ENCODE measurements at regions not wholly inside any gene's neighbourhood (a gene's known extent, or its start where the extent isn't known, plus 50 kb on each side); places are given as distances from the start of the nearest gene placed in this dataset.

DNA sequence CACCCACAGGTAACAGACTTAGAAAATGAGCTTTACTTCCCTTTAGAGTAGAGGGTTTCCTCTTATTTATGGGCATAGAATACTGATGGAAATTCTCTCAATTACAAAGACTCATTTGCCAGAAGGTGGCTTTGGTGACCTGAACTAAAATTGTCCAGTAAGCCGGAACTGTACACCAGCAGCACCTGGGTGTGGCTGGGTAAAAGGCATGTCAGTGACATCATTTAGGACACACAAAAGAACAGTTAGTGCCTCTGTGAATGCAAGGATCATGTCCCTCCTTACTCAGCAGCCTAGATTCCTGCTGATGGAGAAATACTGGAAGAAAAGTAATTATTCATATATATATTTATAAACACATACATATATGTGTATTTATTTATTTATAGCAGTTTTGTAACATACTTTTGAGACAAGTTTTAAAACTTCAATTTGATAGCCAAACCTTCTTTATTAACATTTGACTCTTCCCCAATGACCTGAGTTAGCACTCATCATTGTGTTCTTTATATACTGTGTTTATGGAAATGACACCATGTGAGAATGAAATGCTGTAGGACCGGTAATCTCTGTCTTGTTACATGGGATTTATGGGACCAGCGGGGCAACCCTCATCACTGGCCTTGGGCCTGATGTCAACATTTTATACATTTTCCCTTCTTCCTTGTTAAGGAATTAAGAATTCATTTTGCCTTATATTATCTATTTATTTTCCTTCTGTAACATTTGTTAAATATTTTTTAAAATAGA lies 274.4 kb downstream of the BRINP2 start:
- TF ChIP-seq, protein P1, sequence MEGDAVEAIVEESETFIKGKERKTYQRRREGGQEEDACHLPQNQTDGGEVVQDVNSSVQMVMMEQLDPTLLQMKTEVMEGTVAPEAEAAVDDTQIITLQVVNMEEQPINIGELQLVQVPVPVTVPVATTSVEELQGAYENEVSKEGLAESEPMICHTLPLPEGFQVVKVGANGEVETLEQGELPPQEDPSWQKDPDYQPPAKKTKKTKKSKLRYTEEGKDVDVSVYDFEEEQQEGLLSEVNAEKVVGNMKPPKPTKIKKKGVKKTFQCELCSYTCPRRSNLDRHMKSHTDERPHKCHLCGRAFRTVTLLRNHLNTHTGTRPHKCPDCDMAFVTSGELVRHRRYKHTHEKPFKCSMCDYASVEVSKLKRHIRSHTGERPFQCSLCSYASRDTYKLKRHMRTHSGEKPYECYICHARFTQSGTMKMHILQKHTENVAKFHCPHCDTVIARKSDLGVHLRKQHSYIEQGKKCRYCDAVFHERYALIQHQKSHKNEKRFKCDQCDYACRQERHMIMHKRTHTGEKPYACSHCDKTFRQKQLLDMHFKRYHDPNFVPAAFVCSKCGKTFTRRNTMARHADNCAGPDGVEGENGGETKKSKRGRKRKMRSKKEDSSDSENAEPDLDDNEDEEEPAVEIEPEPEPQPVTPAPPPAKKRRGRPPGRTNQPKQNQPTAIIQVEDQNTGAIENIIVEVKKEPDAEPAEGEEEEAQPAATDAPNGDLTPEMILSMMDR (IDR thresholded peaks at IDR 0.05) = no peak
- TF ChIP-seq EZH2 (IDR thresholded peaks at IDR 0.05; ENCODE audit: borderline replicate concordance, insufficient read depth, low read depth, low read length, poor library complexity, severe bottlenecking) = no peak

Measured in B cell (primary cell).